ENCODE measurements at regions not wholly inside any gene's neighbourhood (a gene's known extent, or its start where the extent isn't known, plus 50 kb on each side); places are given as distances from the start of the nearest gene placed in this dataset.

- Histone ChIP-seq H3F3A (ENCODE audit: insufficient read depth, low read length, poor library complexity, severe bottlenecking) (no peaks in the 10 kb centered on the region), H3K9ac (ENCODE audit: low read length) (no peak overlapping the region), H3K4me2 (ENCODE audit: low read length) (no peak overlapping the region), H3K79me2 (replicated peaks; ENCODE audit: insufficient read depth, low read length) (no peaks in the 10 kb centered on the region), H3K9me3 (ENCODE audit: low read length) (no peaks in the 10 kb centered on the region), H3K4me3 (ENCODE audit: low read length) (no peak overlapping the region), H3K27me3 (ENCODE audit: insufficient read depth, low read depth, low read length) (no peaks in the 10 kb centered on the region), H3K36me3 (ENCODE audit: insufficient read depth, low read length) (no peaks in the 10 kb centered on the region), H3K27ac (ENCODE audit: low read length) (no peak overlapping the region), H3K9me2 (ENCODE audit: insufficient read depth, low read length) (no peaks in the 10 kb centered on the region), H2AFZ (ENCODE audit: low read depth, low read length) (no peak overlapping the region), H4K20me1 (ENCODE audit: insufficient read depth) (no peaks in the 10 kb centered on the region)
- TF ChIP-seq EZH2 (IDR thresholded peaks at IDR 0.05; ENCODE audit: borderline replicate concordance, insufficient read depth, low read length, poor library complexity, severe bottlenecking) (no peak), RAD21 (conservative IDR thresholded peaks at IDR 0.05) (no peak), TAF1 (IDR thresholded peaks at IDR 0.05; ENCODE audit: low read depth) (no peak), SMC3 (conservative IDR thresholded peaks at IDR 0.05; ENCODE audit: poor library complexity) (no peak)
These were observed 131.3 kb downstream of the AKR1D1 start for GRCh38 chr7:138207555-138207971.

GRCh38 chr7:138208142-138208570 is 131.9 kb downstream of the AKR1D1 start:
- H3K4me2 ChIP-seq (ENCODE audit: low read length), result no peak overlapping the region
- H3K9me3 ChIP-seq (ENCODE audit: low read length), result no peaks in the 10 kb centered on the region
- no peak overlapping the region for H3K27ac ChIP-seq (ENCODE audit: low read length)
- no peaks in the 10 kb centered on the region for H3K36me3 ChIP-seq (ENCODE audit: insufficient read depth, low read length)
- no peak overlapping the region for H3K4me3 ChIP-seq (ENCODE audit: low read length)
- no peaks in the 10 kb centered on the region for H4K20me1 ChIP-seq (ENCODE audit: insufficient read depth)
- TF ChIP-seq EZH2 (IDR thresholded peaks at IDR 0.05; ENCODE audit: borderline replicate concordance, insufficient read depth, low read length, poor library complexity, severe bottlenecking) (no peak), RAD21 (conservative IDR thresholded peaks at IDR 0.05) (no peak), POLR2AphosphoS5 (IDR thresholded peaks at IDR 0.05) (no peak), TAF1 (IDR thresholded peaks at IDR 0.05; ENCODE audit: low read depth) (no peak), EP300 (conservative IDR thresholded peaks at IDR 0.05; ENCODE audit: poor library complexity, severe bottlenecking) (no peak), SMC3 (conservative IDR thresholded peaks at IDR 0.05; ENCODE audit: poor library complexity) (no peak), REST (IDR thresholded peaks at IDR 0.05; ENCODE audit: borderline replicate concordance) (no peak), MXI1 (conservative IDR thresholded peaks at IDR 0.05; ENCODE audit: poor library complexity, severe bottlenecking) (no peak)
- TF ChIP-seq, protein P1, sequence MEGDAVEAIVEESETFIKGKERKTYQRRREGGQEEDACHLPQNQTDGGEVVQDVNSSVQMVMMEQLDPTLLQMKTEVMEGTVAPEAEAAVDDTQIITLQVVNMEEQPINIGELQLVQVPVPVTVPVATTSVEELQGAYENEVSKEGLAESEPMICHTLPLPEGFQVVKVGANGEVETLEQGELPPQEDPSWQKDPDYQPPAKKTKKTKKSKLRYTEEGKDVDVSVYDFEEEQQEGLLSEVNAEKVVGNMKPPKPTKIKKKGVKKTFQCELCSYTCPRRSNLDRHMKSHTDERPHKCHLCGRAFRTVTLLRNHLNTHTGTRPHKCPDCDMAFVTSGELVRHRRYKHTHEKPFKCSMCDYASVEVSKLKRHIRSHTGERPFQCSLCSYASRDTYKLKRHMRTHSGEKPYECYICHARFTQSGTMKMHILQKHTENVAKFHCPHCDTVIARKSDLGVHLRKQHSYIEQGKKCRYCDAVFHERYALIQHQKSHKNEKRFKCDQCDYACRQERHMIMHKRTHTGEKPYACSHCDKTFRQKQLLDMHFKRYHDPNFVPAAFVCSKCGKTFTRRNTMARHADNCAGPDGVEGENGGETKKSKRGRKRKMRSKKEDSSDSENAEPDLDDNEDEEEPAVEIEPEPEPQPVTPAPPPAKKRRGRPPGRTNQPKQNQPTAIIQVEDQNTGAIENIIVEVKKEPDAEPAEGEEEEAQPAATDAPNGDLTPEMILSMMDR (IDR thresholded peaks at IDR 0.05; ENCODE audit: poor library complexity, severe bottlenecking), result no peak
- no peaks in the 10 kb centered on the region for H3K9me2 ChIP-seq (ENCODE audit: insufficient read depth, low read length)
- H2AFZ ChIP-seq (ENCODE audit: low read depth, low read length), result no peak overlapping the region
- H3F3A ChIP-seq (ENCODE audit: insufficient read depth, low read length, poor library complexity, severe bottlenecking), result no peaks in the 10 kb centered on the region
- no peaks in the 10 kb centered on the region for H3K27me3 ChIP-seq (ENCODE audit: insufficient read depth, low read depth, low read length)
- H3K9ac ChIP-seq (ENCODE audit: low read length), result no peak overlapping the region
- no peaks in the 10 kb centered on the region for H3K79me2 ChIP-seq (replicated peaks; ENCODE audit: insufficient read depth, low read length)

All from neural cell (in vitro differentiated cells).